SK-N-SH treated with all-trans-retinoic acid at 6 μM for 48 hours (cell line): ENCODE measurements at regions not wholly inside any gene's neighbourhood (a gene's known extent, or its start where the extent isn't known, plus 50 kb on each side); places are given as distances from the start of the nearest gene placed in this dataset.

Experiments used
- ARNTL ChIP-seq: fragments of 450-650 bp; formaldehyde crosslinking; IDR thresholded peaks from 2 replicates; pipeline ENCODE4 v1.5.0; 2020; ENCODE audit warnings: low read depth, mild to moderate bottlenecking, moderate library complexity, borderline replicate concordance
- ESRRG ChIP-seq: fragments of 250-450 bp; sonication (Bioruptor Pico); IDR thresholded peaks from 2 replicates; pipeline ENCODE4 v1.6.1; 2021; ENCODE audit warnings: mild to moderate bottlenecking
- OSR1 ChIP-seq: fragments of 250-450 bp; sonication (Bioruptor Pico); IDR thresholded peaks from 2 replicates; pipeline ENCODE4 v1.8.0; 2022; ENCODE audit warnings: moderate library complexity, mild to moderate bottlenecking, inconsistent platforms
- RARB ChIP-seq: fragments of 250-450 bp; sonication (Bioruptor Pico); IDR thresholded peaks from 2 replicates; pipeline ENCODE4 v1.8.0; 2021; ENCODE audit warnings: mild to moderate bottlenecking, moderate library complexity
- ZC3H10 ChIP-seq: fragments of 250-450 bp; sonication (Bioruptor Pico); IDR thresholded peaks from 2 replicates; pipeline ENCODE4 v1.5.1; 2021; ENCODE audit warnings: mild to moderate bottlenecking, moderate library complexity
- ZFP3 ChIP-seq: fragments of 250-450 bp; sonication (Bioruptor Pico); IDR thresholded peaks from 2 replicates; pipeline ENCODE4 v1.5.0; 2020; ENCODE audit warnings: mild to moderate bottlenecking, moderate library complexity
- ZFP30 ChIP-seq: fragments of 450-650 bp; formaldehyde crosslinking; IDR thresholded peaks from 2 replicates; pipeline ENCODE4 v1.5.0; 2022; ENCODE audit warnings: mild to moderate bottlenecking, moderate library complexity
- TF ChIP-seq, protein P1 (sequence below): fragments of 250-450 bp; sonication (Bioruptor Pico); IDR thresholded peaks from 2 replicates; pipeline ENCODE4 v1.5.0; 2020; ENCODE audit warnings: mild to moderate bottlenecking, moderate library complexity
- TF ChIP-seq, protein P2 (sequence below): fragments of 250-450 bp; sonication (Bioruptor Pico); IDR thresholded peaks from 2 replicates; pipeline ENCODE4 v1.5.1; 2021; ENCODE audit warnings: mild to moderate bottlenecking, moderate library complexity
- TF ChIP-seq, protein P3 (sequence below): fragments of 250-450 bp; sonication (Bioruptor Pico); IDR thresholded peaks from 2 replicates; pipeline ENCODE4 v1.5.1; 2020; ENCODE audit warnings: low read depth, mild to moderate bottlenecking, moderate library complexity
- TF ChIP-seq, protein P4 (sequence below): fragments of 250-450 bp; sonication (Bioruptor Pico); IDR thresholded peaks from 2 replicates; pipeline ENCODE4 v1.8.0; 2020; ENCODE audit warnings: mild to moderate bottlenecking, moderate library complexity, borderline replicate concordance

DNA sequence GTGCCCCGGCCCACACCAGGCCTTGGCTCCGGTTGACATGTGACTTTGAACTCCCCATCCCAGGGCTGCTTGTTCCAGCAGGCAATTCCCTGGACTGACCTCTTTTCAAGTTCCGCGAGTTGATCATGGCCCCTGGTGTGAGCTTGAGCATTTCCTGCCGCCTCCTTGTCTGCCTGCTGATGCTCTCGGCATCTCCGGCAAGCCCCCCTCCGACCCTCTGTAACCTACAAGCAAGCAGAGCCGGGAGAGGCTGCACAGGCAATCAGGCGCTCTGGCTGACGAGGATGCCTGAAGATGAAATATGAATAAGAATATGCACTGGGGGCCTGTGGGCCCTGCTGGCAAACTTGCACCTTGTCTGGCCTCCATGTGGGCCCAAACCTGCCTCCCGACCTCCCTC is 304.9 kb upstream of the MKI67 start:
- TF ChIP-seq, protein P1, sequence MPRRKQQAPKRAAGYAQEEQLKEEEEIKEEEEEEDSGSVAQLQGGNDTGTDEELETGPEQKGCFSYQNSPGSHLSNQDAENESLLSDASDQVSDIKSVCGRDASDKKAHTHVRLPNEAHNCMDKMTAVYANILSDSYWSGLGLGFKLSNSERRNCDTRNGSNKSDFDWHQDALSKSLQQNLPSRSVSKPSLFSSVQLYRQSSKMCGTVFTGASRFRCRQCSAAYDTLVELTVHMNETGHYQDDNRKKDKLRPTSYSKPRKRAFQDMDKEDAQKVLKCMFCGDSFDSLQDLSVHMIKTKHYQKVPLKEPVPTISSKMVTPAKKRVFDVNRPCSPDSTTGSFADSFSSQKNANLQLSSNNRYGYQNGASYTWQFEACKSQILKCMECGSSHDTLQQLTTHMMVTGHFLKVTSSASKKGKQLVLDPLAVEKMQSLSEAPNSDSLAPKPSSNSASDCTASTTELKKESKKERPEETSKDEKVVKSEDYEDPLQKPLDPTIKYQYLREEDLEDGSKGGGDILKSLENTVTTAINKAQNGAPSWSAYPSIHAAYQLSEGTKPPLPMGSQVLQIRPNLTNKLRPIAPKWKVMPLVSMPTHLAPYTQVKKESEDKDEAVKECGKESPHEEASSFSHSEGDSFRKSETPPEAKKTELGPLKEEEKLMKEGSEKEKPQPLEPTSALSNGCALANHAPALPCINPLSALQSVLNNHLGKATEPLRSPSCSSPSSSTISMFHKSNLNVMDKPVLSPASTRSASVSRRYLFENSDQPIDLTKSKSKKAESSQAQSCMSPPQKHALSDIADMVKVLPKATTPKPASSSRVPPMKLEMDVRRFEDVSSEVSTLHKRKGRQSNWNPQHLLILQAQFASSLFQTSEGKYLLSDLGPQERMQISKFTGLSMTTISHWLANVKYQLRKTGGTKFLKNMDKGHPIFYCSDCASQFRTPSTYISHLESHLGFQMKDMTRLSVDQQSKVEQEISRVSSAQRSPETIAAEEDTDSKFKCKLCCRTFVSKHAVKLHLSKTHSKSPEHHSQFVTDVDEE, result no peak
- TF ChIP-seq RARB (CRISPR knock-in tag), result no peak
- no peak for TF ChIP-seq ESRRG (CRISPR knock-in tag)
- TF ChIP-seq, protein P2, sequence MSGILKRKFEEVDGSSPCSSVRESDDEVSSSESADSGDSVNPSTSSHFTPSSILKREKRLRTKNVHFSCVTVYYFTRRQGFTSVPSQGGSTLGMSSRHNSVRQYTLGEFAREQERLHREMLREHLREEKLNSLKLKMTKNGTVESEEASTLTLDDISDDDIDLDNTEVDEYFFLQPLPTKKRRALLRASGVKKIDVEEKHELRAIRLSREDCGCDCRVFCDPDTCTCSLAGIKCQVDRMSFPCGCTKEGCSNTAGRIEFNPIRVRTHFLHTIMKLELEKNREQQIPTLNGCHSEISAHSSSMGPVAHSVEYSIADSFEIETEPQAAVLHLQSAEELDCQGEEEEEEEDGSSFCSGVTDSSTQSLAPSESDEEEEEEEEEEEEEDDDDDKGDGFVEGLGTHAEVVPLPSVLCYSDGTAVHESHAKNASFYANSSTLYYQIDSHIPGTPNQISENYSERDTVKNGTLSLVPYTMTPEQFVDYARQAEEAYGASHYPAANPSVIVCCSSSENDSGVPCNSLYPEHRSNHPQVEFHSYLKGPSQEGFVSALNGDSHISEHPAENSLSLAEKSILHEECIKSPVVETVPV (CRISPR knock-in tag), result no peak
- no peak for TF ChIP-seq ZFP3
- TF ChIP-seq OSR1, result no peak
- no peak for TF ChIP-seq ARNTL (CRISPR knock-in tag)
- no peak for TF ChIP-seq ZC3H10 (CRISPR knock-in tag)
- TF ChIP-seq, protein P3, sequence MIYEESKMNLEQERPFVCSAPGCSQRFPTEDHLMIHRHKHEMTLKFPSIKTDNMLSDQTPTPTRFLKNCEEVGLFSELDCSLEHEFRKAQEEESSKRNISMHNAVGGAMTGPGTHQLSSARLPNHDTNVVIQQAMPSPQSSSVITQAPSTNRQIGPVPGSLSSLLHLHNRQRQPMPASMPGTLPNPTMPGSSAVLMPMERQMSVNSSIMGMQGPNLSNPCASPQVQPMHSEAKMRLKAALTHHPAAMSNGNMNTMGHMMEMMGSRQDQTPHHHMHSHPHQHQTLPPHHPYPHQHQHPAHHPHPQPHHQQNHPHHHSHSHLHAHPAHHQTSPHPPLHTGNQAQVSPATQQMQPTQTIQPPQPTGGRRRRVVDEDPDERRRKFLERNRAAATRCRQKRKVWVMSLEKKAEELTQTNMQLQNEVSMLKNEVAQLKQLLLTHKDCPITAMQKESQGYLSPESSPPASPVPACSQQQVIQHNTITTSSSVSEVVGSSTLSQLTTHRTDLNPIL (CRISPR knock-in tag), result no peak
- no peak for TF ChIP-seq ZFP30
- TF ChIP-seq, protein P4, sequence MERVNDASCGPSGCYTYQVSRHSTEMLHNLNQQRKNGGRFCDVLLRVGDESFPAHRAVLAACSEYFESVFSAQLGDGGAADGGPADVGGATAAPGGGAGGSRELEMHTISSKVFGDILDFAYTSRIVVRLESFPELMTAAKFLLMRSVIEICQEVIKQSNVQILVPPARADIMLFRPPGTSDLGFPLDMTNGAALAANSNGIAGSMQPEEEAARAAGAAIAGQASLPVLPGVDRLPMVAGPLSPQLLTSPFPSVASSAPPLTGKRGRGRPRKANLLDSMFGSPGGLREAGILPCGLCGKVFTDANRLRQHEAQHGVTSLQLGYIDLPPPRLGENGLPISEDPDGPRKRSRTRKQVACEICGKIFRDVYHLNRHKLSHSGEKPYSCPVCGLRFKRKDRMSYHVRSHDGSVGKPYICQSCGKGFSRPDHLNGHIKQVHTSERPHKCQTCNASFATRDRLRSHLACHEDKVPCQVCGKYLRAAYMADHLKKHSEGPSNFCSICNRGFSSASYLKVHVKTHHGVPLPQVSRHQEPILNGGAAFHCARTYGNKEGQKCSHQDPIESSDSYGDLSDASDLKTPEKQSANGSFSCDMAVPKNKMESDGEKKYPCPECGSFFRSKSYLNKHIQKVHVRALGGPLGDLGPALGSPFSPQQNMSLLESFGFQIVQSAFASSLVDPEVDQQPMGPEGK (CRISPR knock-in tag), result no peak
